SK-N-MC (cell line): ENCODE measurements at regions not wholly inside any gene's neighbourhood (a gene's known extent, or its start where the extent isn't known, plus 50 kb on each side); places are given as distances from the start of the nearest gene placed in this dataset.

Source experiments
- DNase-seq: peaks from one replicate; pipeline ENCODE4 v3.0.0-alpha.2; 2011; ENCODE audit warnings: low read depth, low spot score
- H3K27ac ChIP-seq: fragments of 200-600 bp; sonication (generic); 2 replicates; pipeline ENCODE4 v1.5.1; 2016; ENCODE audit warnings: mixed run types
- H3K36me3 ChIP-seq: fragments of 200-600 bp; sonication (generic); 2 replicates; pipeline ENCODE4 v1.6.1; 2017; ENCODE audit warnings: antibody characterized with exemption, low read length, mixed read lengths; ENCODE audit not compliant: insufficient read depth
- H3K4me3 ChIP-seq: fragments of 200-600 bp; sonication (generic); 2 replicates; pipeline ENCODE4 v1.5.1; 2016
- H3K9ac ChIP-seq: fragments of 200-600 bp; sonication (generic); 2 replicates; pipeline ENCODE4 v1.8.0; 2017; ENCODE audit warnings: mixed run types, mixed read lengths; ENCODE audit not compliant: insufficient read length
- H3K9me3 ChIP-seq: fragments of 200-600 bp; sonication (generic); 2 replicates; pipeline ENCODE4 v1.6.1; 2017; ENCODE audit warnings: low read depth, mild to moderate bottlenecking, antibody characterized with exemption, low read length, moderate library complexity, mixed read lengths
- EZH2 ChIP-seq: fragments of 200-600 bp; sonication (generic); IDR thresholded peaks from one replicate; pipeline ENCODE4 v1.6.1; 2017; ENCODE audit warnings: antibody characterized with exemption
- FOXP2 ChIP-seq: optimal IDR thresholded peaks from 2 replicates; pipeline ENCODE3; 2011; ENCODE audit warnings: mild to moderate bottlenecking, moderate library complexity; ENCODE audit not compliant: insufficient read depth; ENCODE audit errors: extremely low read length, control extremely low read depth
- POLR2AphosphoS5 ChIP-seq: IDR thresholded peaks from 2 replicates; pipeline ENCODE4 v1.6.1; 2012; ENCODE audit warnings: mild to moderate bottlenecking, low read depth, low read length, borderline replicate concordance

- no peaks in the 10 kb centered on the region for H3K36me3 ChIP-seq
- no peak overlapping the region for H3K4me3 ChIP-seq
- no peak for TF ChIP-seq EZH2
- TF ChIP-seq FOXP2, result no peak
- TF ChIP-seq POLR2AphosphoS5, result no peak
- H3K27ac ChIP-seq, result no peak overlapping the region
- H3K9me3 ChIP-seq, result no peaks in the 10 kb centered on the region
- no peak overlapping the region for H3K9ac ChIP-seq
- no peak for DNase-seq
Observed at GRCh38 chr17:77809814-77810213, 148.7 kb upstream of the TNRC6C start.

- DNase-seq, result no peak
- Histone ChIP-seq H3K36me3 (no peaks in the 10 kb centered on the region), H3K9me3 (no peaks in the 10 kb centered on the region), H3K4me3 (no peak overlapping the region), H3K27ac (no peak overlapping the region), H3K9ac (no peak overlapping the region)
- TF ChIP-seq POLR2AphosphoS5 (no peak), EZH2 (no peak), FOXP2 (no peak)
Observed at GRCh38 chr17:77810536-77810935, 148.0 kb upstream of the TNRC6C start.

- H3K9me3 ChIP-seq, result no peaks in the 10 kb centered on the region
- DNase-seq, result no peak
- no peaks in the 10 kb centered on the region for H3K36me3 ChIP-seq
- TF ChIP-seq POLR2AphosphoS5, result no peak
- no peak overlapping the region for H3K9ac ChIP-seq
- H3K4me3 ChIP-seq, result no peak overlapping the region
- no peak overlapping the region for H3K27ac ChIP-seq
Observed at GRCh38 chr17:77811521-77811920, 147.0 kb upstream of the TNRC6C start.

- no peaks in the 10 kb centered on the region for H3K36me3 ChIP-seq
- H3K4me3 ChIP-seq, result no peak overlapping the region
- DNase-seq, result no peak
- H3K27ac ChIP-seq, result no peak overlapping the region
- TF ChIP-seq POLR2AphosphoS5, result no peak
- no peak for TF ChIP-seq EZH2
- TF ChIP-seq FOXP2, result no peak
- no peaks in the 10 kb centered on the region for H3K9me3 ChIP-seq
- no peak overlapping the region for H3K9ac ChIP-seq
Observed at GRCh38 chr17:77814091-77814772, 144.3 kb upstream of the TNRC6C start.

- Histone ChIP-seq H3K9me3 (no peaks in the 10 kb centered on the region), H3K9ac (no peak overlapping the region), H3K4me3 (no peak overlapping the region), H3K36me3 (no peaks in the 10 kb centered on the region), H3K27ac (no peak overlapping the region)
- DNase-seq, result no peak
- TF ChIP-seq POLR2AphosphoS5 (no peak), EZH2 (no peak), FOXP2 (no peak)
Observed at GRCh38 chr17:77815127-77815905, 143.2 kb upstream of the TNRC6C start.

GRCh38 chr17:77817953-77818352, 140.6 kb upstream of the TNRC6C start:
- no peaks in the 10 kb centered on the region for H3K36me3 ChIP-seq
- no peak for DNase-seq

GRCh38 chr17:77819497-77819896, 139.0 kb upstream of the TNRC6C start:
- H3K9me3 ChIP-seq, result no peaks in the 10 kb centered on the region
- no peak overlapping the region for H3K27ac ChIP-seq
- H3K4me3 ChIP-seq, result no peak overlapping the region
- TF ChIP-seq FOXP2, result no peak
- no peak for TF ChIP-seq EZH2
- no peak overlapping the region for H3K9ac ChIP-seq
- no peaks in the 10 kb centered on the region for H3K36me3 ChIP-seq
- no peak for DNase-seq

More at GRCh38 chr17:77817953-77818352, 140.6 kb upstream of the TNRC6C start:
- Histone ChIP-seq H3K9me3 (no peaks in the 10 kb centered on the region), H3K27ac (no peak overlapping the region), H3K4me3 (no peak overlapping the region), H3K9ac (no peak overlapping the region)
- TF ChIP-seq EZH2 (no peak), POLR2AphosphoS5 (no peak), FOXP2 (no peak)

GRCh38 chr17:77821114-77821513, 137.4 kb upstream of the TNRC6C start:
- H3K36me3 ChIP-seq, result no peaks in the 10 kb centered on the region
- no peak for DNase-seq
- H3K9ac ChIP-seq, result no peak overlapping the region
- no peak for TF ChIP-seq FOXP2
- TF ChIP-seq EZH2, result no peak
- TF ChIP-seq POLR2AphosphoS5, result no peak
- no peak overlapping the region for H3K4me3 ChIP-seq
- no peak overlapping the region for H3K27ac ChIP-seq
- H3K9me3 ChIP-seq, result no peaks in the 10 kb centered on the region
